GM18499 (cell line): ENCODE measurements at regions not wholly inside any gene's neighbourhood (a gene's known extent, or its start where the extent isn't known, plus 50 kb on each side); places are given as distances from the start of the nearest gene placed in this dataset.

Source experiments
- ATAC-seq: cut with Tn5 transposase; IDR thresholded peaks from one replicate; pipeline ENCODE4 v1.9.1; 2021; ENCODE audit warnings: moderate number of reproducible peaks; ENCODE audit not compliant: insufficient read depth, unreplicated experiment

GRCh38 chr5:89399548-89399947 is 516.6 kb upstream of the MEF2C start:
- ATAC-seq = no peak

- peak; percentile 88 for ATAC-seq
Measured at GRCh38 chr5:89397096-89397495, 514.1 kb upstream of the MEF2C start.

GRCh38 chr5:89396278-89396954 is 513.4 kb upstream of the MEF2C start:
- no peak for ATAC-seq

GRCh38 chr5:89395111-89395510 is 512.1 kb upstream of the MEF2C start:
- no peak for ATAC-seq

- no peak for ATAC-seq
Measured at GRCh38 chr5:89388872-89389271, 505.9 kb upstream of the MEF2C start.

- no peak for ATAC-seq
Measured at GRCh38 chr5:89384391-89384790, 501.4 kb upstream of the MEF2C start.

GRCh38 chr5:89380635-89381034 is 497.7 kb upstream of the MEF2C start:
- no peak for ATAC-seq

GRCh38 chr5:89377767-89378455 is 494.9 kb upstream of the MEF2C start:
- ATAC-seq = no peak

- ATAC-seq = no peak
Measured at GRCh38 chr5:89374818-89375521, 492.0 kb upstream of the MEF2C start.

- no peak for ATAC-seq
Measured at GRCh38 chr5:89374144-89374784, 491.3 kb upstream of the MEF2C start.

GRCh38 chr5:89372176-89372575 is 489.2 kb upstream of the MEF2C start:
- no peak for ATAC-seq

- no peak for ATAC-seq
Measured at GRCh38 chr5:89371646-89372045, 488.7 kb upstream of the MEF2C start.

GRCh38 chr5:89359046-89359445 is 476.1 kb upstream of the MEF2C start:
- ATAC-seq = no peak

GRCh38 chr5:89353837-89354551 is 471.0 kb upstream of the MEF2C start:
- ATAC-seq = no peak

- no peak for ATAC-seq
Measured at GRCh38 chr5:89351975-89352374, 469.0 kb upstream of the MEF2C start.

GRCh38 chr5:89351222-89351621 is 468.2 kb upstream of the MEF2C start:
- ATAC-seq = no peak

- no peak for ATAC-seq
Measured at GRCh38 chr5:89350684-89351083, 467.7 kb upstream of the MEF2C start.

GRCh38 chr5:89349246-89349980 is 466.4 kb upstream of the MEF2C start:
- no peak for ATAC-seq

GRCh38 chr5:89346573-89346972 is 463.6 kb upstream of the MEF2C start:
- ATAC-seq = no peak

GRCh38 chr5:89343666-89344065 is 460.7 kb upstream of the MEF2C start:
- peak; percentile 73 for ATAC-seq
